ENCODE measurements at regions not wholly inside any gene's neighbourhood (a gene's known extent, or its start where the extent isn't known, plus 50 kb on each side); places are given as distances from the start of the nearest gene placed in this dataset.
"Not testable (repeated sequence)": the region's sequence is repeated elsewhere in the genome, so short reads cannot be mapped to it uniquely, and the experiment has no call there.

- H3K4me3 ChIP-seq (ENCODE audit: control insufficient read depth, low read depth, low read length): no peak overlapping the region
- TF ChIP-seq, protein P1, sequence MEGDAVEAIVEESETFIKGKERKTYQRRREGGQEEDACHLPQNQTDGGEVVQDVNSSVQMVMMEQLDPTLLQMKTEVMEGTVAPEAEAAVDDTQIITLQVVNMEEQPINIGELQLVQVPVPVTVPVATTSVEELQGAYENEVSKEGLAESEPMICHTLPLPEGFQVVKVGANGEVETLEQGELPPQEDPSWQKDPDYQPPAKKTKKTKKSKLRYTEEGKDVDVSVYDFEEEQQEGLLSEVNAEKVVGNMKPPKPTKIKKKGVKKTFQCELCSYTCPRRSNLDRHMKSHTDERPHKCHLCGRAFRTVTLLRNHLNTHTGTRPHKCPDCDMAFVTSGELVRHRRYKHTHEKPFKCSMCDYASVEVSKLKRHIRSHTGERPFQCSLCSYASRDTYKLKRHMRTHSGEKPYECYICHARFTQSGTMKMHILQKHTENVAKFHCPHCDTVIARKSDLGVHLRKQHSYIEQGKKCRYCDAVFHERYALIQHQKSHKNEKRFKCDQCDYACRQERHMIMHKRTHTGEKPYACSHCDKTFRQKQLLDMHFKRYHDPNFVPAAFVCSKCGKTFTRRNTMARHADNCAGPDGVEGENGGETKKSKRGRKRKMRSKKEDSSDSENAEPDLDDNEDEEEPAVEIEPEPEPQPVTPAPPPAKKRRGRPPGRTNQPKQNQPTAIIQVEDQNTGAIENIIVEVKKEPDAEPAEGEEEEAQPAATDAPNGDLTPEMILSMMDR (IDR thresholded peaks at IDR 0.05; ENCODE audit: control insufficient read depth, insufficient read depth, low read depth, low read length, missing control alignments): no peak
- DNase-seq (ENCODE audit: low read depth): no peak
Observed at GRCh38 chr15:62656071-62656470, 386.5 kb upstream of the TPM1 start.

DNA sequence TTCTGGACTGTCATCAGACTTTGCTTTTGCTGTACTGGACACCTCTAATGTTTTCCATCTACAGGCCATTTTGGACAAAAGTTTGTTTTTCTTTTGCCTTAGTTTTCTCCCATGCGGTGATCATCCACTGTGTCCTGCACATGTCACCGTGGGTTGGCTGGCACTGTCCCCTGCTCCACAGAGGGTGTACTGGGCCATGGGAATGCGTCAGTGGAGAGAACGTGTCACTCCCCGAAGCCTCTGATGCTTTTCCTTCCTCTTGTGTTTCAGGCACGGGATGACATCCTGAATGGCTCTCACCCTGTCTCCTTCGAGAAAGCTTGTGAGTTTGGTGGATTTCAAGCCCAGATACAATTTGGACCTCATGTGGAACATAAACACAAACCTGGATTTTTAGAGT, 385.0 kb upstream of the TPM1 start:
- DNase-seq (ENCODE audit: low read depth); H3K4me3 ChIP-seq (ENCODE audit: control insufficient read depth, low read depth, low read length): not testable (repeated sequence)

DNA sequence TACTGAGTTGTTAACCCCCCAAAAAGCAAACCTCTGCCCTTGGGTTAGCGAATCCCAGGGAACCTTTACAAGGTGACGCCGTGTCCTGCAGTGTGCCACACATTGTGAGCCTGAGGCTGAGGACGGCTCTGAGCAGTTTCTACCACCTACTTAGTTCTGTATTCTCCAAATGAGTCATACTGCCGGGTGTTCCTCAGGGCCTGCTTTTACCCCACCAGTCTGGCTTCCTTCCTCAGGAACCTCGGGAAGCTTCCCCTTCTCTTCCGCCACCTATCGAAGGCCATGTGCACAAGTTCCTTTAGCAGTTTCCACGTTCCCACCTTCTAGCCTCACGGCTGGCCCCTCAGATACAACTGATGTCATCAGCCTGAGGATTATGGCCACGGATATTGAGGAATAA, 384.0 kb upstream of the TPM1 start:
- DNase-seq (ENCODE audit: low read depth): no peak

DNA sequence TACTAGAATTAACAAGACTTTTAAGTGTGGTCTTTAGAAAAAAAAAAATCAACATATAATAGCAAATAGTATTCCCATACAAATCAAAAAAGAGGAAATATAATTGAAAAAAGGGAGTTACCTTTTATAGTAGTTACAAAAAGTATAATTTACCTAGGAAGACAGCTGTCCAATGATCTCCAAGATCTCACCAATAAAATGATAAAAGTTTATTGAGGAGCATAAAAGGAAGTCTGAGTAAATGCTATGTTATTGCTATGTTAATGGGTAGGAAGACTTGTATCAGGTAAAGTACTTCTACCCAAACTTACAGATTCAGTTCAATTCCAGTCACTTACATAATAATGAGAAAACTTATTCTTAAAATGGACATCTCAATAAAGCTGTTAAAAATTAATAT, 379.0 kb upstream of the TPM1 start:
- H3K4me3 ChIP-seq (ENCODE audit: control insufficient read depth, low read depth, low read length): no peak overlapping the region
- TF ChIP-seq, protein P1 (IDR thresholded peaks at IDR 0.05; ENCODE audit: control insufficient read depth, insufficient read depth, low read depth, low read length, missing control alignments): no peak
- no peak for DNase-seq (ENCODE audit: low read depth)

More for the DNA sequence above, 384.0 kb upstream of the TPM1 start:
- H3K4me3 ChIP-seq (ENCODE audit: control insufficient read depth, low read depth, low read length): no peak overlapping the region
- TF ChIP-seq, protein P1 (IDR thresholded peaks at IDR 0.05; ENCODE audit: control insufficient read depth, insufficient read depth, low read depth, low read length, missing control alignments): no peak

DNA sequence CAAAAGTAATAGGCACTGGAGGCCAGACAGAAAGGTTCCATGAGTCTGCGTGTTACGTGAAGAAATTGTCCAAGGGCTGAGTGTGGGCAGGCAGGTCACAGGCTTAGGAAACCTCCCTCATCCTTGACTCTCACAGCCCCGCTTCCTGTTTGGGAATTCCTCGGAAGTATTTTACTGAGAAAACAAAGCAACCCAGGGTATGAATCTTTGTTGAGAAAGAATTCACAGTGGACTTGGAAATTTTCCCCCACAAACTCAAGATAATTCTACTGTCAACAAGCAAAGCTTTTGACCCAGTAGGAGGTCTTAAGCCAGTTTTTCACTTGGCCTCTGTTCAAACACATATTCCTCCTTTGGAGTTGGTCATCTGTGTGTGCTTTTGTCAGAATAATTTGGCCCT, 377.1 kb upstream of the TPM1 start:
- H3K4me3 ChIP-seq (ENCODE audit: control insufficient read depth, low read depth, low read length): no peak overlapping the region
- peak; percentile 13 for DNase-seq (ENCODE audit: low read depth)
- TF ChIP-seq, protein P1 (IDR thresholded peaks at IDR 0.05; ENCODE audit: control insufficient read depth, insufficient read depth, low read depth, low read length, missing control alignments): no peak

DNA sequence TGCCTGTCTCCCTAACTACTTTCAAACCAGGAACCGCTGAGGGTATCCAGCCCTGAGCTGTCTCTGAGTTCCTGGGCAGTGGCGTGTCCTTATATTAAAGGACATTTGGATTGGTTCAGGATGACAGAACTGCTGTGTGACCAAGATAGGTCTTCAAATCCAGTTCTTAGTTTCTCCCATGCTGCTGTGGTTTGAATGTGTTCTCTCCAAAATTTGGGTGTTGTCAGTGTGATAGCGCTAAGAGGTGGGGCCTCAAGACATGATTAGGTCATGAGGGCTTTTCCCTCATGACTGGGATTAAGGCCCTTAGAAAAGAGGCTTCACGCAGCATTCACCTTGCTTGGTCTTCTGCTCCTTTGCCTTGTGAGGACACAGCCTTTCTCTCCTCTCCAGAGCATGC, 376.5 kb upstream of the TPM1 start:
- no peak for DNase-seq (ENCODE audit: low read depth)
- TF ChIP-seq, protein P1 (IDR thresholded peaks at IDR 0.05; ENCODE audit: control insufficient read depth, insufficient read depth, low read depth, low read length, missing control alignments): no peak
- H3K4me3 ChIP-seq (ENCODE audit: control insufficient read depth, low read depth, low read length): no peak overlapping the region

DNA sequence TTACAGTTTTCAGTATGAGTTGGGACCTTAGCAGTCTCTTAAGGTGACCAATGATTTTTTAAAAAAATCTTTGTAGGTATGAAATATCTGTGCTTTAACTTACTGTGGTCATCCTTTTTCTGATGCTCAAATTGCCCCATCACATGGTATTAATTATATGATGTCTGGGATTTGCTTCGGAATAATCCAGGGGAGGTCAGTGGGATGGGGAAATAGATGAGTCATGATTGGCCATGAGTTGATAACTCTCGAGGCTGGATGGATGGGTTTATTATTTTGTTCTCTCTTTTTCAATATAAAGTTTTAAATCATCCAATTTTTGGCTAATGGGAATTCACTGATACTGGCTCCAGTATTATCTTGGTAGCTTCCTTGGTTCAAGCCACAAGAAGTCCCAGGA, 370.3 kb upstream of the TPM1 start:
- TF ChIP-seq, protein P1 (IDR thresholded peaks at IDR 0.05; ENCODE audit: control insufficient read depth, insufficient read depth, low read depth, low read length, missing control alignments): no peak
- no peak overlapping the region for H3K4me3 ChIP-seq (ENCODE audit: control insufficient read depth, low read depth, low read length)
- peak; percentile 78 for DNase-seq (ENCODE audit: low read depth)

All from AG09309 (cell line).